H7 (cell line): ENCODE measurements at regions not wholly inside any gene's neighbourhood (a gene's known extent, or its start where the extent isn't known, plus 50 kb on each side); places are given as distances from the start of the nearest gene placed in this dataset.

Source experiments
- DNase-seq: peaks from one replicate; pipeline ENCODE4 v3.0.0; 2012
- H3K27me3 ChIP-seq: 2 replicates; pipeline ENCODE4 v1.6.0; 2011; ENCODE audit warnings: mild to moderate bottlenecking, low read length; ENCODE audit not compliant: control insufficient read depth, insufficient read depth
- H3K36me3 ChIP-seq: replicated peaks from 2 replicates; pipeline ENCODE4 v1.5.1; 2011; ENCODE audit warnings: low read length; ENCODE audit not compliant: control insufficient read depth, insufficient read depth
- H3K4me3 ChIP-seq: 2 replicates; pipeline ENCODE4 v1.5.1; 2011; ENCODE audit warnings: low read depth, mild to moderate bottlenecking, control low read depth, low read length, moderate library complexity; ENCODE audit not compliant: insufficient read depth

- no peaks in the 10 kb centered on the region for H3K36me3 ChIP-seq
- no peak overlapping the region for H3K4me3 ChIP-seq
- DNase-seq = no peak
- H3K27me3 ChIP-seq = no peaks in the 10 kb centered on the region
Observed at GRCh38 chr14:22486675-22487074, 102.3 kb downstream of the DAD1 start.

DNA sequence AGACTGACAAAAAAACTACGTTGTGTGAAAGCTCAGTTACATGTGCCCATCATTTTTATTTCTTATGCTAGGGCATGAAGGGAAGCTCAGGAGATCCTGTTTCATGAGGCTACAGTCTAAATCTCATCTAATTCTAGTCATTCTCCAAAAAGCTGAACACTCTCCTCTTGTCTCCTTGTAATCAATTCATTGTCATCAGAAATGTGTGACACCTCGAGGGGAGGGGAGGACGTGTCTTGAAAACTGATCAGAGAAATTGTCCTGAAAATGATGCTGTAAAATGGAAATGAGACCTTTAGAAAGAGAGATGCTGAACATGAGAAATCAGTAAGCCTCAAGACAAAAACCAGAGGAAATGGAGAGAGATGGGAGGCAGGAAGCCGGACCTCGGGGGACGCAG, 103.4 kb downstream of the DAD1 start:
- H3K27me3 ChIP-seq = no peaks in the 10 kb centered on the region
- no peaks in the 10 kb centered on the region for H3K36me3 ChIP-seq
- DNase-seq = no peak
- no peak overlapping the region for H3K4me3 ChIP-seq

GRCh38 chr14:22485178-22485577, 103.8 kb downstream of the DAD1 start:
- no peak for DNase-seq
- Histone ChIP-seq H3K4me3 (no peak overlapping the region), H3K27me3 (no peaks in the 10 kb centered on the region), H3K36me3 (no peaks in the 10 kb centered on the region)

DNA sequence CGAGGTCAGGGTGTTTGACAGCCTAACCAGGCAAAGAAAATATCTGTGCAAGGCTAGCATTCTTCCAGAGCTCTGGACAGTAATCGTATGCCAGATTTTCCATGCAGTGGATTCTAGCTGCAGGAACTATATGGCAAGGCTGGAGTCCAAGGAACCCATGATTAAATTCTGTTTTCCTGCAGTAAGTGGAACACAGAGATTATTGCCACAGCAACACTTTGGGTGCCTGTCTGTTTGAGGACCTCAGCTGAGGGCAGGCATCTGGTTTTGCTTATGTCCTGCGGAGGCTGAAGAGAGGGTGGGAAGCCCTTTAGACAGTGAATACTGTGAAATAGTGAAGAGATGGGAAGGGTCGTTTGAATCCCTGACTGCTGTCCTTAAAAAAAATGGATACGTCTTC, 104.4 kb downstream of the DAD1 start:
- Histone ChIP-seq H3K27me3 (no peaks in the 10 kb centered on the region), H3K36me3 (no peaks in the 10 kb centered on the region), H3K4me3 (no peak overlapping the region)
- DNase-seq = no peak

GRCh38 chr14:22483863-22484593, 105.0 kb downstream of the DAD1 start:
- H3K36me3 ChIP-seq = no peaks in the 10 kb centered on the region
- no peaks in the 10 kb centered on the region for H3K27me3 ChIP-seq
- no peak overlapping the region for H3K4me3 ChIP-seq
- DNase-seq = no peak

GRCh38 chr14:22482782-22483553, 106.1 kb downstream of the DAD1 start:
- no peaks in the 10 kb centered on the region for H3K36me3 ChIP-seq
- H3K4me3 ChIP-seq = no peak overlapping the region
- no peak for DNase-seq
- no peaks in the 10 kb centered on the region for H3K27me3 ChIP-seq

GRCh38 chr14:22482085-22482694, 106.8 kb downstream of the DAD1 start:
- Histone ChIP-seq H3K36me3 (no peaks in the 10 kb centered on the region), H3K4me3 (no peak overlapping the region), H3K27me3 (no peaks in the 10 kb centered on the region)
- DNase-seq = no peak

GRCh38 chr14:22481546-22481945, 107.5 kb downstream of the DAD1 start:
- DNase-seq = no peak
- H3K4me3 ChIP-seq = no peak overlapping the region
- H3K27me3 ChIP-seq = no peaks in the 10 kb centered on the region
- no peaks in the 10 kb centered on the region for H3K36me3 ChIP-seq

DNA sequence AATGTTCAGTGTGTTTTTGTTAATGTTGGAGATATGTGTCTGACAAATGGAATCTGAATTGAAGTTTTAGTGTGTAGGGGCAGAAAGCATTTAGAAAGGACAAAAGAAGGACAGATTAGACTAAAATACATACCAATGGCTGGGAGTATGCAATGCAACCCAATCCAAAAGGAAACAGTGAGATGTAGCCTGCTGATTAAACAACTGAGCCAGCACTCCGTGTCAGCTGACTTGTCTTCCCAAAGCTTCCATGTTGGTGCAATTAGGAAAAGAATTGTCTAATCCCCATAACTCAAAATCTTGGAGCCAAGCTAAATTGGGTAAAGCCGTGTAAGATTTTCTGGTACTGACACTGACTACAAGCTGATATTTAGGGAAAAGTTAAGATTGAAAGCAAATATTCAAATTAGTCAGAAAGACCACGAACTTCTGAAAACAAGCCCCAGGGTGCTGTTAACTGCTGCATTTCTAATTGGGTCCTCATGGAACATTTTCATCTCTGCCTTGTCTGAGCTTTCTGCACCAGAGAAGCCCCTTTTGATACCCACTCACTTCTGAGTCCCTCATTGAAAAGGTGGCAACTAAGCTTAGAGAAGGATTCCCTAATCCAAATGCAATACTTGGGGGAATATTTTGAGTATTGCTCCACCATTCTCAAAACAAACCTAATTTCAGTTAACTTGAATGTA, 109.1 kb downstream of the DAD1 start:
- Histone ChIP-seq H3K36me3 (no peaks in the 10 kb centered on the region), H3K4me3 (no peak overlapping the region), H3K27me3 (no peaks in the 10 kb centered on the region)
- DNase-seq = no peak

GRCh38 chr14:22479132-22479531, 109.9 kb downstream of the DAD1 start:
- no peak for DNase-seq
- Histone ChIP-seq H3K27me3 (no peaks in the 10 kb centered on the region), H3K36me3 (no peaks in the 10 kb centered on the region), H3K4me3 (no peak overlapping the region)

GRCh38 chr14:22478670-22479069, 110.4 kb downstream of the DAD1 start:
- no peak overlapping the region for H3K4me3 ChIP-seq
- H3K36me3 ChIP-seq = no peaks in the 10 kb centered on the region
- DNase-seq = no peak
- no peaks in the 10 kb centered on the region for H3K27me3 ChIP-seq

DNA sequence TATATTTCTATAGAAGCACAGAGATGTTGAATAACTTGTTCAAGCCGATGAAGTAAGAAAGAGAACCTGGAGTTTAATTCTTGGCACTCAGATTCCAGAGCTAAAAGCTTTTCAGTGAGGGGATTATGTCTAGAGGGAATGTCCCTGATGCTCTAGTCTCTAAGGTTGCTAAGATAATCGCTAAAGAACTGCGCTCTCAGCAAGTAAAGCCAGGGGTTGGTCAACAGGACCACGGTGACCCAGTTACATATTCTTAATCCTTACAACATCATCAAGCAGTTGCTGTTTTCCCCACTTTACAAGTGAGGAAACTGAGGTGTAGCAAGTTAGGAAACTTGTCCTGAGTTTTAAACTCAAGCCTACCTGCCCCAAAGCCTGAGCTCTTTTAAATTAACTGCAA, 110.8 kb downstream of the DAD1 start:
- no peak for DNase-seq
- Histone ChIP-seq H3K36me3 (no peaks in the 10 kb centered on the region), H3K4me3 (no peak overlapping the region), H3K27me3 (no peaks in the 10 kb centered on the region)

DNA sequence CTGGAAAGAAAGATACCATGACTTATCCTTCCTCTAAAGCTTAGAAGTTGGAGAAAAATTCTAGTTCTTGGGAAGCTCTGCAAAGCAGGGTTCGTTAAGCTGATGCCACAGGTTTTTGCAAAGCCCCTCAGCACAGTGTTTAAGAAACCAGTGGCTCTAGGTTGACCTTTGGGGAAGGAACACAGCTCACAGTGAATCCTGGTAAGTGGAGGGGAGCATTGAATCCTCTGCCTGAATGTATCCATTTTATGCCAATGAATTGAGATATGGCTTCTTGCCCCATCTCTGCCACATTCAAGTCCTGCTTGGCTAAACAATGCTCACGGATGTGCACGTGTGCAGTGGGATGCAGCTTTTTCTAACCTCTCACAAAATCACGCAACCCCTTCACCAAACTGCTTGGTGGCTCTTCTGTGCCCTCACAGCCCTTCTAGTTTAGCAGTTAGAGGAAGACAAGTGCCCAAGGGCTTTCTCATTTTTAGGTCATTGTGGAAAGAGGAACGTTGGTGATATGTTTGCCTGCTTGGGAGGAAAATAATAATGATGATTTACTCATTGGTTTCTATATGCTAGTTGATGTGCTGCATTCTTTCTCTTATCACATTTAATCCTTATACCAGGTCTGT, 111.3 kb downstream of the DAD1 start:
- Histone ChIP-seq H3K36me3 (no peaks in the 10 kb centered on the region), H3K4me3 (no peak overlapping the region), H3K27me3 (no peaks in the 10 kb centered on the region)
- no peak for DNase-seq

DNA sequence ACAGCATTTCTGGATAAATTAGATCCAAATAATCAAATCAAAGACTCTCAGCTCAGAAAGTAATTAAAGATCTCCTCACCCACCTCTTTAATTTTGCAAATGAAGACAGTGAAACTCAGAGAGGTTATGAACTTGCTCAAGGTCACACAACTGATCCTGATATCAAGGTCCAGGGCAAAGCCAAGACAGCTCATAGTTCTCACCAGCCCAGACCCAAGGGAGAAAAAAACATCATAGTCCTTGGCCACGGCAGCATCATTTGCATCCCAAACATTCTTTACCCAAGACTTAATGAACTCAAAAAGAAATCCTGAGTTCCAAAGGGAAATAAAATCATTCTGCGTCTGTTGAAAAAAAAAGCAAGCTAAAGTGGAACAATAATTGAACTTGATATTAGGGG, 112.1 kb downstream of the DAD1 start:
- Histone ChIP-seq H3K4me3 (no peak overlapping the region), H3K36me3 (no peaks in the 10 kb centered on the region), H3K27me3 (no peaks in the 10 kb centered on the region)
- no peak for DNase-seq
